Liver (tissue), 8 donors: ENCODE measurements at regions not wholly inside any gene's neighbourhood (a gene's known extent, or its start where the extent isn't known, plus 50 kb on each side); places are given as distances from the start of the nearest gene placed in this dataset.
A peak's percentile ranks its signal among the peaks of the same experiment; 100 is the strongest.

Experiments
- DNase-seq: peaks from one replicate; pipeline ENCODE4 v3.0.0-alpha.2; 2017; ENCODE audit warnings: low spot score
- H3K27ac ChIP-seq, 2 donors: one replicate each; pipeline ENCODE4 v1.7.0; 2013; ENCODE audit warnings: inconsistent platforms in 2 of 2, low read length in 2 of 2, control low read depth in 1 of 2, low read depth in 1 of 2, mild to moderate bottlenecking in 1 of 2
- H3K27me3 ChIP-seq, 4 donors: one replicate each; pipeline versions ENCODE4 v1.6.1 to v1.7.0; 2013; ENCODE audit warnings: low read length in 3 of 4, inconsistent platforms in 1 of 4, mild to moderate bottlenecking in 1 of 4, moderate library complexity in 1 of 4; ENCODE audit not compliant: control insufficient read depth in 4 of 4, insufficient read depth in 4 of 4
- H3K36me3 ChIP-seq, 4 donors: one replicate each; pipeline versions ENCODE4 v1.6.1 to v1.7.0; 2013; ENCODE audit warnings: low read length in 3 of 4, mild to moderate bottlenecking in 3 of 4, low read depth in 1 of 4, moderate library complexity in 1 of 4; ENCODE audit not compliant: control insufficient read depth in 4 of 4, insufficient read depth in 3 of 4
- H3K4me1 ChIP-seq, 4 donors: one replicate each; pipeline versions ENCODE4 v1.6.1 to v1.7.0; 2013; ENCODE audit warnings: low read length in 3 of 4, mild to moderate bottlenecking in 3 of 4, moderate library complexity in 1 of 4; ENCODE audit not compliant: control insufficient read depth in 4 of 4, insufficient read depth in 4 of 4
- H3K4me3 ChIP-seq, 3 donors: one replicate each; pipeline versions ENCODE4 v1.6.1 to v1.7.0; 2013; ENCODE audit warnings: low read length in 3 of 3, control low read depth in 1 of 3, low read depth in 1 of 3, mild to moderate bottlenecking in 1 of 3
- H3K9ac ChIP-seq, 2 donors: one replicate each; pipeline ENCODE4 v1.7.0; 2013; ENCODE audit warnings: low read length in 2 of 2, mild to moderate bottlenecking in 2 of 2, moderate library complexity in 2 of 2, control low read depth in 1 of 2, low read depth in 1 of 2
- H3K9me3 ChIP-seq, 4 donors: one replicate each; pipeline versions ENCODE4 v1.6.1 to v1.7.0; 2013; ENCODE audit warnings: low read length in 3 of 4; ENCODE audit not compliant: control insufficient read depth in 4 of 4
- CTCF ChIP-seq: fragments of 150-350 bp; IDR thresholded peaks from 2 replicates; pipeline ENCODE4 v1.5.1; 2017; ENCODE audit warnings: improper control_type of control experiment, low read depth, low read length; ENCODE audit not compliant: missing input control
- EGR1 ChIP-seq, 2 donors: IDR thresholded peaks; 2 replicates each; pipeline ENCODE4 v1.6.1; 2016 to 2018; ENCODE audit warnings: antibody characterized with exemption in 2 of 2, low read depth in 2 of 2
- FOXA1 ChIP-seq: IDR thresholded peaks from 2 replicates; pipeline ENCODE4 v1.6.1; 2016; ENCODE audit warnings: antibody characterized with exemption
- FOXA2 ChIP-seq: IDR thresholded peaks from 2 replicates; pipeline ENCODE4 v1.6.1; 2016; ENCODE audit warnings: antibody characterized with exemption
- HNF4A ChIP-seq, 2 donors: conservative IDR thresholded peaks; 2 replicates each; pipeline ENCODE4 v1.6.1; 2016; ENCODE audit warnings: antibody characterized with exemption in 2 of 2, mild to moderate bottlenecking in 2 of 2
- HNF4G ChIP-seq: IDR thresholded peaks from 2 replicates; pipeline ENCODE4 v1.6.1; 2016; ENCODE audit warnings: antibody characterized with exemption
- JUND ChIP-seq, 2 donors: IDR thresholded peaks; 2 replicates each; pipeline ENCODE4 v1.6.1; 2016; ENCODE audit warnings: antibody characterized with exemption in 2 of 2
- MAX ChIP-seq: IDR thresholded peaks from 2 replicates; pipeline ENCODE4 v1.6.1; 2016; ENCODE audit warnings: antibody characterized with exemption
- NR2F2 ChIP-seq: IDR thresholded peaks from 2 replicates; pipeline ENCODE4 v1.6.1; 2016; ENCODE audit warnings: antibody characterized with exemption
- RAD21 ChIP-seq, 2 donors: IDR thresholded peaks; 2 replicates each; pipeline ENCODE4 v1.6.1; 2016; ENCODE audit warnings: antibody characterized with exemption in 2 of 2, mild to moderate bottlenecking in 2 of 2
- REST ChIP-seq: IDR thresholded peaks from 2 replicates; pipeline ENCODE4 v1.6.1; 2016; ENCODE audit warnings: antibody characterized with exemption, mild to moderate bottlenecking
- RXRA ChIP-seq, 2 donors: IDR thresholded peaks; 2 replicates each; pipeline ENCODE4 v1.6.1; 2017 to 2018; ENCODE audit warnings: antibody characterized with exemption in 2 of 2, mild to moderate bottlenecking in 1 of 2
- SP1 ChIP-seq: IDR thresholded peaks from 2 replicates; pipeline ENCODE4 v1.6.1; 2018; ENCODE audit warnings: antibody characterized with exemption, mild to moderate bottlenecking
- TAF1 ChIP-seq: conservative IDR thresholded peaks from 2 replicates; pipeline ENCODE4 v1.6.1; 2016; ENCODE audit warnings: antibody characterized with exemption, mild to moderate bottlenecking
- YY1 ChIP-seq: IDR thresholded peaks from 2 replicates; pipeline ENCODE4 v1.6.1; 2016; ENCODE audit warnings: antibody characterized with exemption, mild to moderate bottlenecking
- WGBS: extraction: QIAGEN DNeasy Blood & Tissue Kit; methylation state at CpG from one replicate; pipeline ENCODE4 v1.1.7; 2013; 5-methylcytosine and 5-hydroxymethylcytosine counted together
- TF ChIP-seq, protein P1 (sequence below): IDR thresholded peaks from 2 replicates; pipeline ENCODE4 v1.6.1; 2016; ENCODE audit warnings: antibody characterized with exemption
- TF ChIP-seq, protein P2 (sequence below): IDR thresholded peaks from 2 replicates; pipeline ENCODE4 v1.6.1; 2016; ENCODE audit warnings: antibody characterized with exemption
- donor health status: healthy.
- donor health status: healthy.
- donor health status: healthy.
- donor health status: healthy.
- donor health status: healthy.

DNA sequence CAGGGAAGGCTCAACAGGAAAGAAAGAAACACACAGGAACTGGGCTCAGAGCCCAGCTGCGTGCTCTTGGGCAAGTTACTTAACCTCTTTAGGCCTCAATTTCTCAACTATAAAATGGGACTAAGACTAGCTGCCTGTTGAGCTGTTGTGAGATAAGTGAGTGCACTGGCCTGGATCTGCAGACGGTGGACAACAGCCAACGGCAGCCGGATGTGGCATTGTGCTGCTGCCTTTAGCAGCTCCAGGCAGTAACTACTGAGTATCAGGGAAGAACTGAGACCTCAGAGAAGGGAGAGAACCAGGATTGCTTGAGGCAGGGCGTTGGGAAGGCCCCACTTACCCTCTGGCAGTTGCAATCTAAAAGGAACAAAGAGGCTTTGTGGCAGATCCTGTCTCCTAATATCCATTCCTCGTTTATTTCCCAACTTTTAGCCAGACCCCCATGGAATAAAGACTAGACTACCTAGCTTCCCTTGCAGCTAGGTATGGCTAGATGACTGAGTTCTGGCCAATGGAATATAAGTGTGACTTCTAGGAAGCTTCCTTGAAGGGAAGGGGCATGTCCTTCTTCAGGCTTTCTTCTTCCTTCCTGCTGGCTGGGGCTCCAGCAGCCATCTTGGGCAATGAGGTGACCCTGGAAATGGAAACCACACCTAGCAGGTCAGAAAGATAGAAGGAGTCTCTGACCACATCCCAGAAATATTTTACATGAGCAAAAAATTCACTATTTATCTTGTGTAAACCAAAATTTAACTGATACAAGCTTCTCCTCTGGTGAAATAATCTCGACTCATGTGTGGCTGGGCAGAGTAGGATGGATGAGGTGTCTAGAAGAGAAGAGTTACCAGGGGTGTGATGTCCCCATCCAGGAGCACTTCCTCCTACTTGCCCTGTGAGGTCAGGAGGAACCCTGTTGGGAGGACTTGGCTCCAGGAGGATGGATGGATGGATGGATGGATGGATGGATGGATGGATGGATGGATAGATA, 67.6 kb downstream of the MRPL14 start:
- H3K9ac ChIP-seq, result no peak overlapping the region
- H3K27ac ChIP-seq, result peak overlapping the region; percentile 63 to 79
- H3K4me3 ChIP-seq, result no peak overlapping the region
- DNase-seq, result no peak
- no peaks in the 10 kb centered on the region for H3K36me3 ChIP-seq
- H3K4me1 ChIP-seq, result peaks cover 0 to 1% (median 0%) of the 10 kb centered on the region in 4 donors
- H3K9me3 ChIP-seq, result no peaks in the 10 kb centered on the region
- TF ChIP-seq RXRA (IDR thresholded peaks at IDR 0.05), result peak; percentile 3 to 36
- TF ChIP-seq REST, result no peak
- TF ChIP-seq NR2F2, result peak; percentile 2
- WGBS, result 71% methylated on average over 7 of the region's 7 CpGs
- no peaks in the 10 kb centered on the region for H3K27me3 ChIP-seq

DNA sequence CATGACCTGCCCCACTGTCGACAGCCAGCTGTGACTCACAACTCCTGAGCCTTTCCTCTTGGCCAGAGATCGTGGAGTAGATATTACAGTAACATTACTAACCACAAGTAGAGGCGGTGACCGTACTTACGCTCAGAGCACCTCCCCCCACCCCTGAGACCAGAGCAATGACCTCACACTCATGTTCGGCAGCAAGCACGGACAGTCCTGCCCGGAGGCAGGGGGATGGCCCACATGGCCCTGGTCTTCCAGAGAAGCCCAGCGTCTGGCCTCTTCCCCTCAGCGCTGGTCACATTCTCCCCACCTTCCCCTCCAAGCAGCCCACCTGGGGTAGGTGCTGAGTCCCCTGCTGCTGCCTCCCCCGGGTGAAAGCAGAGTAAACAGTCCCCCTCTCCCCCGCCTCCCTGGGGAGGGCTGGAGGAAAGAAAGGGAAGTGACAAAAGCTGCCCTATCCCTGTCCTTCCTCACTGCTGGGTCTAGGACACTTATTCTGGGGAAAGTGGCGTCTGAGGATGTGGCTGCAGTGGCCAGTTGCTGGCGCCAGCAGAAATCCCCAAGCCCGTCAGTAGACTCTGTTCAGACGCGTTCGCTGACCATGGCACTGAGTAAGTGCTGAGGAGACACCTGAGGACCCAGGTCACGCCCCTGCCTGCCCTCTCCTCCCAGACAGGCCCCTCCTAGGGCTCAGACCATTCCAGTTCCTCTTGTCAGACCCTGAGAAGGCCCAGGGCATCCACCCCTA, 68.5 kb downstream of the MRPL14 start:
- Histone ChIP-seq H3K27me3 (no peaks in the 10 kb centered on the region), H3K4me1 (peaks cover 0 to 1% (median 0%) of the 10 kb centered on the region in 4 donors), H3K9me3 (no peaks in the 10 kb centered on the region), H3K9ac (no peak overlapping the region), H3K36me3 (no peaks in the 10 kb centered on the region), H3K27ac (peak overlapping the region; percentile 63 to 79), H3K4me3 (no peak overlapping the region)
- TF ChIP-seq REST, result no peak
- TF ChIP-seq MAX, result peak; percentile 20
- TF ChIP-seq EGR1 (IDR thresholded peaks at IDR 0.05; ENCODE audit: low read depth in 2 of 2), result no peak
- TF ChIP-seq TAF1, result no peak
- no peak for TF ChIP-seq HNF4A (conservative IDR thresholded peaks at IDR 0.05)
- TF ChIP-seq RAD21 (IDR thresholded peaks at IDR 0.05), result no peak
- TF ChIP-seq, protein P1, sequence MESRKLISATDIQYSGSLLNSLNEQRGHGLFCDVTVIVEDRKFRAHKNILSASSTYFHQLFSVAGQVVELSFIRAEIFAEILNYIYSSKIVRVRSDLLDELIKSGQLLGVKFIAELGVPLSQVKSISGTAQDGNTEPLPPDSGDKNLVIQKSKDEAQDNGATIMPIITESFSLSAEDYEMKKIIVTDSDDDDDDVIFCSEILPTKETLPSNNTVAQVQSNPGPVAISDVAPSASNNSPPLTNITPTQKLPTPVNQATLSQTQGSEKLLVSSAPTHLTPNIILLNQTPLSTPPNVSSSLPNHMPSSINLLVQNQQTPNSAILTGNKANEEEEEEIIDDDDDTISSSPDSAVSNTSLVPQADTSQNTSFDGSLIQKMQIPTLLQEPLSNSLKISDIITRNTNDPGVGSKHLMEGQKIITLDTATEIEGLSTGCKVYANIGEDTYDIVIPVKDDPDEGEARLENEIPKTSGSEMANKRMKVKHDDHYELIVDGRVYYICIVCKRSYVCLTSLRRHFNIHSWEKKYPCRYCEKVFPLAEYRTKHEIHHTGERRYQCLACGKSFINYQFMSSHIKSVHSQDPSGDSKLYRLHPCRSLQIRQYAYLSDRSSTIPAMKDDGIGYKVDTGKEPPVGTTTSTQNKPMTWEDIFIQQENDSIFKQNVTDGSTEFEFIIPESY, result no peak
- TF ChIP-seq CTCF, result no peak
- peak; percentile 31 for TF ChIP-seq NR2F2
- TF ChIP-seq HNF4G, result no peak
- no peak for TF ChIP-seq JUND (IDR thresholded peaks at IDR 0.05)
- TF ChIP-seq FOXA2, result no peak
- TF ChIP-seq FOXA1, result no peak
- TF ChIP-seq SP1, result peak; percentile 18
- no peak for TF ChIP-seq YY1
- TF ChIP-seq RXRA (IDR thresholded peaks at IDR 0.05), result peak in 1 of 2 donors; percentile 4
- TF ChIP-seq, protein P2, sequence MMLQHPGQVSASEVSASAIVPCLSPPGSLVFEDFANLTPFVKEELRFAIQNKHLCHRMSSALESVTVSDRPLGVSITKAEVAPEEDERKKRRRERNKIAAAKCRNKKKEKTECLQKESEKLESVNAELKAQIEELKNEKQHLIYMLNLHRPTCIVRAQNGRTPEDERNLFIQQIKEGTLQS, result no peak
- no peak for DNase-seq
- 60% methylated on average over 19 of the region's 19 CpGs for WGBS
